ENCODE measurements at regions not wholly inside any gene's neighbourhood (a gene's known extent, or its start where the extent isn't known, plus 50 kb on each side); places are given as distances from the start of the nearest gene placed in this dataset.
A peak's percentile ranks its signal among the peaks of the same experiment; 100 is the strongest.
"Not testable (repeated sequence)": the region's sequence is repeated elsewhere in the genome, so short reads cannot be mapped to it uniquely, and the experiment has no call there.

DNA sequence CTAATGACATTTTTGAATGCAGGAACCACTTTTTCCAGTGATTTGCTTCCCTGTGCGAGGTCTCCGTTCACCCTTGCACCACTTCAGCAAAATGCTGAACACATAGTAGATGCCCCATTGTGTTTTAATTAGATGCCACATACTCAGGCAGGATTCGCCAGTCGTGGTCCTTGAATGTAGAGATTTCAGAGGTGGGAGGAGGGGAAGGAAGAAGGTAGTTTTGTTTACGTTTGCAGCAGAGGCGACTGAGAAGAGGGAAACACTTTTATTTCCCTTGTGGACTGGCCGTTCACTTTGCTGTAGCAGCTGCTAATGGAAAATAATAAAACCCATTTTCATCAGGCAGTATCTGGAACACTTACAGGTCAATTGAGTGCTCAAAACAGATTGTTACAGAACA, 262.8 kb upstream of the TBL1XR1 start:
- Histone ChIP-seq H3K9ac (ENCODE audit: low read length) (no peak overlapping the region), H3K9me3 (ENCODE audit: low read length) (no peaks in the 10 kb centered on the region), H3K4me3 (ENCODE audit: low read length) (no peak overlapping the region), H3K79me2 (replicated peaks; ENCODE audit: insufficient read depth, low read length) (no peaks in the 10 kb centered on the region), H3F3A (ENCODE audit: insufficient read depth, low read length, poor library complexity, severe bottlenecking) (no peaks in the 10 kb centered on the region), H3K27me3 (ENCODE audit: insufficient read depth, low read depth, low read length) (no peaks in the 10 kb centered on the region), H2AFZ (ENCODE audit: low read depth, low read length) (no peak overlapping the region), H3K36me3 (ENCODE audit: insufficient read depth, low read length) (no peaks in the 10 kb centered on the region), H3K4me2 (ENCODE audit: low read length) (no peak overlapping the region), H3K27ac (ENCODE audit: low read length) (no peak overlapping the region), H4K20me1 (ENCODE audit: insufficient read depth) (no peaks in the 10 kb centered on the region), H3K9me2 (ENCODE audit: insufficient read depth, low read length) (no peaks in the 10 kb centered on the region)
- no peak for TF ChIP-seq SMC3 (conservative IDR thresholded peaks at IDR 0.05; ENCODE audit: poor library complexity)
- TF ChIP-seq POLR2AphosphoS5 (IDR thresholded peaks at IDR 0.05), result peak; percentile 43

- no peak for TF ChIP-seq EZH2 (IDR thresholded peaks at IDR 0.05; ENCODE audit: borderline replicate concordance, insufficient read depth, low read length, poor library complexity, severe bottlenecking)
- H3K4me2 ChIP-seq (ENCODE audit: low read length), result no peak overlapping the region
- no peak overlapping the region for H3K27ac ChIP-seq (ENCODE audit: low read length)
Observed at GRCh38 chr3:177461765-177462164, 264.5 kb upstream of the TBL1XR1 start.

GRCh38 chr3:177463341-177463740, 266.1 kb upstream of the TBL1XR1 start:
- H3K9me2 ChIP-seq (ENCODE audit: insufficient read depth, low read length); H3K4me2 ChIP-seq (ENCODE audit: low read length); H3K36me3 ChIP-seq (ENCODE audit: insufficient read depth, low read length): not testable (repeated sequence)

More at GRCh38 chr3:177461765-177462164, 264.5 kb upstream of the TBL1XR1 start:
- no peak overlapping the region for H3K9ac ChIP-seq (ENCODE audit: low read length)
- H3K79me2 ChIP-seq (replicated peaks; ENCODE audit: insufficient read depth, low read length), result no peaks in the 10 kb centered on the region
- no peaks in the 10 kb centered on the region for H3K9me3 ChIP-seq (ENCODE audit: low read length)
- H4K20me1 ChIP-seq (ENCODE audit: insufficient read depth), result no peaks in the 10 kb centered on the region
- no peaks in the 10 kb centered on the region for H3K9me2 ChIP-seq (ENCODE audit: insufficient read depth, low read length)
- no peak overlapping the region for H2AFZ ChIP-seq (ENCODE audit: low read depth, low read length)
- H3K36me3 ChIP-seq (ENCODE audit: insufficient read depth, low read length), result no peaks in the 10 kb centered on the region
- no peaks in the 10 kb centered on the region for H3F3A ChIP-seq (ENCODE audit: insufficient read depth, low read length, poor library complexity, severe bottlenecking)
- H3K27me3 ChIP-seq (ENCODE audit: insufficient read depth, low read depth, low read length), result no peaks in the 10 kb centered on the region
- no peak overlapping the region for H3K4me3 ChIP-seq (ENCODE audit: low read length)

GRCh38 chr3:177463863-177464262, 266.6 kb upstream of the TBL1XR1 start:
- no peak overlapping the region for H3K9ac ChIP-seq (ENCODE audit: low read length)
- H3F3A ChIP-seq (ENCODE audit: insufficient read depth, low read length, poor library complexity, severe bottlenecking), result no peaks in the 10 kb centered on the region
- H3K4me2 ChIP-seq (ENCODE audit: low read length), result no peak overlapping the region
- H3K27ac ChIP-seq (ENCODE audit: low read length), result no peak overlapping the region
- no peaks in the 10 kb centered on the region for H3K36me3 ChIP-seq (ENCODE audit: insufficient read depth, low read length)
- no peak overlapping the region for H2AFZ ChIP-seq (ENCODE audit: low read depth, low read length)
- TF ChIP-seq POLR2AphosphoS5 (IDR thresholded peaks at IDR 0.05), result no peak
- no peak for TF ChIP-seq EP300 (conservative IDR thresholded peaks at IDR 0.05; ENCODE audit: poor library complexity, severe bottlenecking)
- no peak for TF ChIP-seq TAF1 (IDR thresholded peaks at IDR 0.05; ENCODE audit: low read depth)
- TF ChIP-seq MXI1 (conservative IDR thresholded peaks at IDR 0.05; ENCODE audit: poor library complexity, severe bottlenecking), result no peak
- no peak for TF ChIP-seq SMC3 (conservative IDR thresholded peaks at IDR 0.05; ENCODE audit: poor library complexity)
- no peak for TF ChIP-seq EZH2 (IDR thresholded peaks at IDR 0.05; ENCODE audit: borderline replicate concordance, insufficient read depth, low read length, poor library complexity, severe bottlenecking)
- no peaks in the 10 kb centered on the region for H3K9me2 ChIP-seq (ENCODE audit: insufficient read depth, low read length)
- H3K27me3 ChIP-seq (ENCODE audit: insufficient read depth, low read depth, low read length), result no peaks in the 10 kb centered on the region
- H3K79me2 ChIP-seq (replicated peaks; ENCODE audit: insufficient read depth, low read length), result no peaks in the 10 kb centered on the region
- H3K9me3 ChIP-seq (ENCODE audit: low read length), result no peaks in the 10 kb centered on the region
- no peak overlapping the region for H3K4me3 ChIP-seq (ENCODE audit: low read length)
- no peaks in the 10 kb centered on the region for H4K20me1 ChIP-seq (ENCODE audit: insufficient read depth)

More at GRCh38 chr3:177463341-177463740, 266.1 kb upstream of the TBL1XR1 start:
- not testable (repeated sequence) for H3K9me3 ChIP-seq (ENCODE audit: low read length); H3K27ac ChIP-seq (ENCODE audit: low read length); H3K9ac ChIP-seq (ENCODE audit: low read length); H4K20me1 ChIP-seq (ENCODE audit: insufficient read depth); H3K79me2 ChIP-seq (replicated peaks; ENCODE audit: insufficient read depth, low read length); H2AFZ ChIP-seq (ENCODE audit: low read depth, low read length); H3K27me3 ChIP-seq (ENCODE audit: insufficient read depth, low read depth, low read length); H3F3A ChIP-seq (ENCODE audit: insufficient read depth, low read length, poor library complexity, severe bottlenecking); H3K4me3 ChIP-seq (ENCODE audit: low read length)

Data from neural cell (in vitro differentiated cells).